H1 (cell line): ENCODE measurements at regions not wholly inside any gene's neighbourhood (a gene's known extent, or its start where the extent isn't known, plus 50 kb on each side); places are given as distances from the start of the nearest gene placed in this dataset.

ENCODE experiments used
- CTCF ChIA-PET: fragments of 300-600 bp; sonication (Branson Sonifier 250); formaldehyde crosslinking; loops from one replicate; lab custom pipeline; 2021; ENCODE audit not compliant: partially characterized antibody; lab: Charles Lee
- POLR2A ChIA-PET: fragments of 300-600 bp; sonication (Branson Sonifier 250); formaldehyde crosslinking; loops from one replicate; lab custom pipeline; 2021; ENCODE audit warnings: inconsistent platforms; ENCODE audit not compliant: partially characterized antibody; lab: Charles Lee
- DNase-seq, 2 experiments: peaks; one replicate each; pipeline versions ENCODE4 v3.0.0 to v3.0.0-alpha.2; 2010 to 2022; ENCODE audit warnings: low spot score in 2 of 2, low read depth in 1 of 2, mixed read lengths in 1 of 2
- FAIRE-seq: peaks from 2 replicates; lab custom pipeline; 2011; peaks lifted over from hg19 to GRCh38; lab: Jason Lieb, UNC
- H2AFZ ChIP-seq: 2 replicates; pipeline ENCODE4 v1.8.1; 2012; ENCODE audit warnings: low read length, inconsistent platforms
- H2AK5ac ChIP-seq: 2 replicates; pipeline ENCODE4 v1.6.1; 2013; ENCODE audit warnings: low read depth, low read length
- H2BK120ac ChIP-seq: replicated peaks from 2 replicates; pipeline ENCODE3; 2013; ENCODE audit warnings: low read depth, low read length, inconsistent platforms
- H2BK12ac ChIP-seq: 2 replicates; pipeline ENCODE4 v1.6.1; 2013; ENCODE audit warnings: low read depth, low read length
- H2BK15ac ChIP-seq: 2 replicates; pipeline ENCODE4 v1.6.1; 2013; ENCODE audit warnings: low read length
- H2BK20ac ChIP-seq: 2 replicates; pipeline ENCODE4 v1.6.1; 2013; ENCODE audit warnings: low read length
- H2BK5ac ChIP-seq: 2 replicates; pipeline ENCODE4 v1.6.1; 2013; ENCODE audit warnings: low read depth, low read length
- H3K14ac ChIP-seq: 2 replicates; pipeline ENCODE4 v1.6.1; 2013; ENCODE audit warnings: inconsistent platforms; ENCODE audit not compliant: insufficient read length
- H3K18ac ChIP-seq: 2 replicates; pipeline ENCODE4 v1.6.1; 2013; ENCODE audit warnings: low read length; ENCODE audit errors: extremely low read depth
- H3K23ac ChIP-seq: 2 replicates; pipeline ENCODE4 v1.6.1; 2013; ENCODE audit warnings: inconsistent platforms; ENCODE audit not compliant: insufficient read length
- H3K23me2 ChIP-seq: 2 replicates; pipeline ENCODE4 v1.6.1; 2013; ENCODE audit warnings: low read depth, low read length
- H3K27ac ChIP-seq: 2 replicates; pipeline ENCODE4 v1.6.1; 2011; ENCODE audit warnings: low read depth, low read length, inconsistent platforms
- H3K27me3 ChIP-seq, 4 experiments: replicated peaks in 1 of 4; 1 replicate in 1 of 4; 2 replicates in 3 of 4; pipeline versions ENCODE4 v1.6.1 to v1.8.1; 2011 to 2013; ENCODE audit warnings: low read length in 3 of 4, mild to moderate bottlenecking in 3 of 4, inconsistent platforms in 2 of 4, mixed read lengths in 2 of 4, moderate library complexity in 1 of 4; ENCODE audit not compliant: control insufficient read depth in 3 of 4, insufficient read depth in 3 of 4; ENCODE audit errors: extremely low read depth in 1 of 4
- H3K36me3 ChIP-seq, 4 experiments: 2 replicates each; pipeline versions ENCODE4 v1.6.1 to v1.8.1; 2011 to 2013; ENCODE audit warnings: mild to moderate bottlenecking in 4 of 4, low read length in 3 of 4, moderate library complexity in 2 of 4, control low read depth in 1 of 4, inconsistent platforms in 1 of 4; ENCODE audit not compliant: insufficient read depth in 4 of 4, control insufficient read depth in 2 of 4
- H3K4ac ChIP-seq: replicated peaks from 2 replicates; pipeline ENCODE3; 2013; ENCODE audit warnings: low read length, low read depth, mixed read lengths, inconsistent platforms; ENCODE audit not compliant: insufficient read length
- H3K4me1 ChIP-seq, 4 experiments: replicated peaks in 1 of 4; 1 replicate in 1 of 4; 2 replicates in 3 of 4; pipeline versions ENCODE4 v1.6.1 to v1.8.1; 2011 to 2013; ENCODE audit warnings: low read length in 3 of 4, inconsistent platforms in 2 of 4, mixed read lengths in 1 of 4; ENCODE audit not compliant: insufficient read depth in 4 of 4, control insufficient read depth in 3 of 4
- H3K4me2 ChIP-seq, 2 experiments: 2 replicates each; pipeline versions ENCODE4 v1.6.1 to v1.8.1; 2011 to 2013; ENCODE audit warnings: low read depth in 2 of 2, low read length in 2 of 2, control low read depth in 1 of 2, inconsistent platforms in 1 of 2, mild to moderate bottlenecking in 1 of 2; ENCODE audit not compliant: insufficient read depth in 1 of 2
- H3K4me3 ChIP-seq, 4 experiments: fragments of 200-600, 300-600 bp in 1 of 4; sonication (generic), shearing (Covaris generic), sonication (Bioruptor Twin) in 1 of 4; 2 replicates each; pipeline versions ENCODE4 v1.5.1 to v1.8.1; 2011 to 2016; ENCODE audit warnings: low read length in 4 of 4, low read depth in 3 of 4, control low read depth in 2 of 4, inconsistent platforms in 2 of 4, mild to moderate bottlenecking in 2 of 4, mixed read lengths in 1 of 4, moderate library complexity in 1 of 4; ENCODE audit not compliant: insufficient read depth in 2 of 4; ENCODE audit errors: extremely low read depth in 1 of 4
- H3K56ac ChIP-seq: replicated peaks from 2 replicates; pipeline ENCODE3; 2013; ENCODE audit warnings: low read depth, mild to moderate bottlenecking, mixed read lengths, low read length, inconsistent platforms; ENCODE audit not compliant: insufficient read length
- H3K79me1 ChIP-seq: 2 replicates; pipeline ENCODE4 v1.6.1; 2013; ENCODE audit warnings: low read depth, low read length, control low read depth
- H3K79me2 ChIP-seq, 2 experiments: 2 replicates each; pipeline versions ENCODE4 v1.6.1 to v1.8.1; 2012 to 2013; ENCODE audit warnings: low read length in 2 of 2, mild to moderate bottlenecking in 2 of 2, inconsistent platforms in 1 of 2; ENCODE audit not compliant: insufficient read depth in 2 of 2, control insufficient read depth in 1 of 2
- H3K9ac ChIP-seq, 4 experiments: replicated peaks in 1 of 4; 1 replicate in 1 of 4; 2 replicates in 3 of 4; pipeline versions ENCODE4 v1.6.1 to v1.8.1; 2011 to 2013; ENCODE audit warnings: low read depth in 3 of 4, low read length in 3 of 4, control low read depth in 2 of 4, mild to moderate bottlenecking in 2 of 4, moderate library complexity in 2 of 4, inconsistent platforms in 1 of 4; ENCODE audit errors: extremely low read depth in 1 of 4
- H3K9me3 ChIP-seq, 2 experiments: 2 replicates each; pipeline versions ENCODE4 v1.6.1 to v1.8.1; 2012 to 2013; ENCODE audit warnings: mild to moderate bottlenecking in 2 of 2, moderate library complexity in 2 of 2, control low read depth in 1 of 2, inconsistent platforms in 1 of 2, low read depth in 1 of 2, low read length in 1 of 2, mixed read lengths in 1 of 2; ENCODE audit not compliant: insufficient read depth in 2 of 2
- H4K20me1 ChIP-seq, 2 experiments: replicated peaks in 1 of 2; 2 replicates each; pipeline versions ENCODE3 to v1.8.1; 2011 to 2013; ENCODE audit warnings: inconsistent platforms in 2 of 2, low read length in 2 of 2, mild to moderate bottlenecking in 1 of 2; ENCODE audit not compliant: insufficient read depth in 2 of 2, control insufficient read depth in 1 of 2
- H4K5ac ChIP-seq: 2 replicates; pipeline ENCODE4 v1.6.1; 2013; ENCODE audit warnings: low read length, low read depth, mixed read lengths, inconsistent platforms; ENCODE audit not compliant: insufficient read length
- H4K8ac ChIP-seq: 2 replicates; pipeline ENCODE4 v1.8.0; 2013; ENCODE audit warnings: mild to moderate bottlenecking, moderate library complexity, low read length, inconsistent platforms; ENCODE audit not compliant: insufficient read depth; ENCODE audit errors: extremely low read depth
- H4K91ac ChIP-seq: replicated peaks from 2 replicates; pipeline ENCODE3; 2013; ENCODE audit warnings: low read length, mixed read lengths, inconsistent platforms; ENCODE audit not compliant: insufficient read length
- ASH2L ChIP-seq: fragments of 200-600, 300-600 bp; sonication (generic); IDR thresholded peaks from one replicate; pipeline ENCODE4 v1.7.1; 2017; ENCODE audit warnings: low read length
- ATF2 ChIP-seq: IDR thresholded peaks from 2 replicates; pipeline ENCODE4 v1.6.1; 2012; ENCODE audit warnings: low read length, inconsistent platforms
- BACH1 ChIP-seq: IDR thresholded peaks from 2 replicates; pipeline ENCODE4 v1.6.1; 2012; ENCODE audit warnings: low read length, improper control_type of control experiment
- CBX5 ChIP-seq: fragments of 300-800, 300-1000 bp; sonication (generic); IDR thresholded peaks from 2 replicates; pipeline ENCODE4 v1.7.1; 2016; ENCODE audit warnings: antibody characterized with exemption, low read length, low read depth
- GTF2F1 ChIP-seq: IDR thresholded peaks from 2 replicates; pipeline ENCODE4 v1.6.1; 2012; ENCODE audit warnings: low read depth, low read length, improper control_type of control experiment, borderline replicate concordance
- HDAC2 ChIP-seq, 2 experiments: fragments of 300-600 bp in 1 of 2; sonication (generic) in 1 of 2; IDR thresholded peaks; 2 replicates each; pipeline ENCODE4 v1.6.1; 2011 to 2012; ENCODE audit warnings: low read depth in 2 of 2, low read length in 2 of 2, mild to moderate bottlenecking in 2 of 2, moderate library complexity in 2 of 2, borderline replicate concordance in 1 of 2, inconsistent platforms in 1 of 2
- NRF1 ChIP-seq: IDR thresholded peaks from 2 replicates; pipeline ENCODE4 v1.6.1; 2011; ENCODE audit warnings: mild to moderate bottlenecking, low read depth, low read length, improper control_type of control experiment
- TAF1 ChIP-seq: IDR thresholded peaks from 2 replicates; pipeline ENCODE4 v1.6.1; 2011; ENCODE audit warnings: mild to moderate bottlenecking, low read depth, low read length
- TEAD4 ChIP-seq: IDR thresholded peaks from 2 replicates; pipeline ENCODE4 v1.6.1; 2012; ENCODE audit warnings: low read depth, low read length, inconsistent platforms, mixed read lengths
- USF2 ChIP-seq: IDR thresholded peaks from 2 replicates; pipeline ENCODE4 v1.6.1; 2011; ENCODE audit warnings: low read length, improper control_type of control experiment
- ZNF274 ChIP-seq: IDR thresholded peaks from 2 replicates; pipeline ENCODE4 v1.7.0; 2012; ENCODE audit warnings: low read length, borderline replicate concordance; ENCODE audit errors: extremely low read depth
- whole genome bisulfite sequencing, 2 experiments: shearing (Covaris generic) in 1 of 2; methylation state at CpG; one replicate each; pipeline versions ENCODE4 v1.1.6 to v1.1.7; 2013 to 2015; ENCODE audit warnings: low lambda C conversion rate in 2 of 2, mixed read lengths in 2 of 2, inconsistent platforms in 1 of 2, low coverage in 1 of 2, missing lambda C conversion rate in 1 of 2; ENCODE audit not compliant: insufficient replicate concordance in 2 of 2, insufficient coverage in 1 of 2, insufficient read length in 1 of 2; ENCODE audit errors: extremely low coverage in 1 of 2, missing lambda C conversion rate in 1 of 2; 5-methylcytosine and 5-hydroxymethylcytosine counted together

- no peak overlapping the region for H4K8ac ChIP-seq
- no peak overlapping the region for H3K23ac ChIP-seq
- no peaks in the 10 kb centered on the region for H4K20me1 ChIP-seq
- no peak overlapping the region for H3K14ac ChIP-seq
- POLR2A ChIA-PET, result no interaction called here
- no peak overlapping the region for H2BK20ac ChIP-seq
- H2BK12ac ChIP-seq, result no peak overlapping the region
- H3K79me2 ChIP-seq, result no peaks in the 10 kb centered on the region
- H3K23me2 ChIP-seq, result no peaks in the 10 kb centered on the region
- CTCF ChIA-PET, result no interaction called here
- no peak overlapping the region for H2BK5ac ChIP-seq
- H3K4me1 ChIP-seq, result no peaks in the 10 kb centered on the region
- H3K27ac ChIP-seq, result no peak overlapping the region
- no peak overlapping the region for H2BK15ac ChIP-seq
- H4K5ac ChIP-seq, result no peak overlapping the region
- H2AFZ ChIP-seq, result no peak overlapping the region
- H3K27me3 ChIP-seq, result no peaks in the 10 kb centered on the region
- no peak overlapping the region for H3K4me3 ChIP-seq
- H3K56ac ChIP-seq, result no peak overlapping the region
- no peak overlapping the region for H3K4me2 ChIP-seq
- FAIRE-seq (no peak), DNase-seq (no peak)
- H3K79me1 ChIP-seq, result no peaks in the 10 kb centered on the region
- 88% methylated on average over 2 of the region's 2 CpGs; no CpG with 5 or more reads in 1 of the 2 experiments for WGBS, 2 experiments
- no peak overlapping the region for H4K91ac ChIP-seq
- no peaks in the 10 kb centered on the region for H3K9me3 ChIP-seq
- no peaks in the 10 kb centered on the region for H3K36me3 ChIP-seq
- no peak overlapping the region for H2AK5ac ChIP-seq
- no peak overlapping the region for H3K4ac ChIP-seq
- H3K18ac ChIP-seq, result no peak overlapping the region
- H3K9ac ChIP-seq, result no peak overlapping the region
- TF ChIP-seq BACH1 (no peak), TEAD4 (no peak), NRF1 (no peak), ZNF274 (no peak), CBX5 (no peak), ATF2 (no peak), ASH2L (no peak), USF2 (no peak), GTF2F1 (no peak), TAF1 (no peak), HDAC2 (IDR thresholded peaks at IDR 0.05; ENCODE audit: borderline replicate concordance in 1 of 2, low read depth in 2 of 2, low read length in 2 of 2) (no peak)
- no peak overlapping the region for H2BK120ac ChIP-seq
Measured at GRCh38 chr13:85533911-85534310, 265.3 kb downstream of the SLITRK6 start.
